ENCODE measurements at regions not wholly inside any gene's neighbourhood (a gene's known extent, or its start where the extent isn't known, plus 50 kb on each side); places are given as distances from the start of the nearest gene placed in this dataset.

DNA sequence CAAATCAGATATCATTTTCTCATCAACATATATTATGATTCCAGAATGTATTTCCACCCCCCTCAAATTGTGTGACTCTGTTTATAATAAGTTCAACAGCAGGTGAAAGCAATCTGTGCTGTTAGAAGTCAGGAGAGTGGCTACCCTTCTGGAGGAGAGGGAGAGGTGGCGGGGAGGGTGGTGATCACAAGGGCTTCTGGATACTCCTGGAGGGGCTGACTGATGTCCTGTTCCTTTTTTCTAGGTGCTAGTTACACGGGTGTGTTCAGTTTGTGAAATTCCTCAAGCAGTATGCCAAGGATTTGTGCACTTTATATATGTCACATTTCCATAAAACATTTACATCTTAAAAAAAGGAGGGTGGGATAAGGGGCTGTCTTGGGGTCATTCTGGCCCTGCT is 119.1 kb downstream of the IRF8 start:
- no peak overlapping the region for H3K9ac ChIP-seq (ENCODE audit: low read length)
- no peaks in the 10 kb centered on the region for H3K4me1 ChIP-seq (ENCODE audit: insufficient read depth, low read length)
- H4K20me1 ChIP-seq (ENCODE audit: low read length), result no peaks in the 10 kb centered on the region
- POLR2A ChIA-PET (ENCODE audit: unreplicated experiment), result no interaction called here
- H3K27me3 ChIP-seq (ENCODE audit: low read length), result peaks cover 43% of the 10 kb centered on the region
- no peaks in the 10 kb centered on the region for H3K79me2 ChIP-seq (ENCODE audit: low read length)
- no peaks in the 10 kb centered on the region for H3F3A ChIP-seq (ENCODE audit: low read length, unreplicated experiment)
- H3K4me3 ChIP-seq (ENCODE audit: low read length), result no peak overlapping the region
- DNase-seq, result no peak
- H2AFZ ChIP-seq (ENCODE audit: low read length), result no peak overlapping the region
- H3K4me2 ChIP-seq (ENCODE audit: low read length), result no peak overlapping the region
- H3K27ac ChIP-seq (ENCODE audit: low read length), result no peak overlapping the region
- CTCF ChIA-PET, result no interaction called here
- no peaks in the 10 kb centered on the region for H3K9me2 ChIP-seq (replicated peaks; ENCODE audit: low read length)
- no peaks in the 10 kb centered on the region for H3K9me3 ChIP-seq (ENCODE audit: low read length)
- TF ChIP-seq, protein P1, sequence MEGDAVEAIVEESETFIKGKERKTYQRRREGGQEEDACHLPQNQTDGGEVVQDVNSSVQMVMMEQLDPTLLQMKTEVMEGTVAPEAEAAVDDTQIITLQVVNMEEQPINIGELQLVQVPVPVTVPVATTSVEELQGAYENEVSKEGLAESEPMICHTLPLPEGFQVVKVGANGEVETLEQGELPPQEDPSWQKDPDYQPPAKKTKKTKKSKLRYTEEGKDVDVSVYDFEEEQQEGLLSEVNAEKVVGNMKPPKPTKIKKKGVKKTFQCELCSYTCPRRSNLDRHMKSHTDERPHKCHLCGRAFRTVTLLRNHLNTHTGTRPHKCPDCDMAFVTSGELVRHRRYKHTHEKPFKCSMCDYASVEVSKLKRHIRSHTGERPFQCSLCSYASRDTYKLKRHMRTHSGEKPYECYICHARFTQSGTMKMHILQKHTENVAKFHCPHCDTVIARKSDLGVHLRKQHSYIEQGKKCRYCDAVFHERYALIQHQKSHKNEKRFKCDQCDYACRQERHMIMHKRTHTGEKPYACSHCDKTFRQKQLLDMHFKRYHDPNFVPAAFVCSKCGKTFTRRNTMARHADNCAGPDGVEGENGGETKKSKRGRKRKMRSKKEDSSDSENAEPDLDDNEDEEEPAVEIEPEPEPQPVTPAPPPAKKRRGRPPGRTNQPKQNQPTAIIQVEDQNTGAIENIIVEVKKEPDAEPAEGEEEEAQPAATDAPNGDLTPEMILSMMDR (conservative IDR thresholded peaks at IDR 0.05; ENCODE audit: low read depth, low read length), result no peak
- TF ChIP-seq EZH2phosphoT487 (IDR thresholded peaks at IDR 0.05; ENCODE audit: borderline replicate concordance, low read length) (no peak), EZH2 (IDR thresholded peaks at IDR 0.05; ENCODE audit: low read length, unreplicated experiment) (no peak)
- no peak for ATAC-seq
- intact Hi-C loops (cut with micrococcal nuclease), result no loop called here
- BruUV-seq (replicated peaks), result no TSS peak
- no peaks in the 10 kb centered on the region for H3K36me3 ChIP-seq (ENCODE audit: low read depth, low read length)

DNA sequence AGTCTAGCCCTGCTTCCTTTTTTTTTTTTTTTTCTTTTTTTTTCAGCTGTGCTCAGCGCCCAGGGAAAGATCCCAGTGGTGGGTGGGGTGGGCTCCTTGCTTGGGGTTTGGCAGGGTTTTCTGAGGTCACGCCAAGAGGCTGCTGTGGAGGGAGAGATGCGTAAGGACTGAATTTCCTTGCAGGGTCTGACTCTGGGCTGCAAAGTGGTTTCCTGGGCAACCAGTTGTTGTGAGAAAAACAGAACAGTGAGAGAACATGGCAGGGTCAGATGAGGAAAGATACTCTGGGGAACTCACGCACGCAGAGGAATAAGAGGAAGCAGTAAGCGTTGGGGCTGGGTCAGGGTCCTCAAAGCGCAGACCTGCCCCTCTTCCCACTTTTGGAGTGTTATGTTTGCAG is 119.5 kb downstream of the IRF8 start:
- ChIA-PET POLR2A (ENCODE audit: unreplicated experiment) (no interaction called here), CTCF (no interaction called here)
- ATAC-seq, result no peak
- DNase-seq, result no peak
- Histone ChIP-seq H3K4me1 (ENCODE audit: insufficient read depth, low read length) (no peaks in the 10 kb centered on the region), H3K36me3 (ENCODE audit: low read depth, low read length) (no peaks in the 10 kb centered on the region), H2AFZ (ENCODE audit: low read length) (no peak overlapping the region), H3K9me3 (ENCODE audit: low read length) (no peaks in the 10 kb centered on the region), H3K4me3 (ENCODE audit: low read length) (no peak overlapping the region), H3F3A (ENCODE audit: low read length, unreplicated experiment) (no peaks in the 10 kb centered on the region), H3K27ac (ENCODE audit: low read length) (no peak overlapping the region), H3K79me2 (ENCODE audit: low read length) (no peaks in the 10 kb centered on the region), H3K9me2 (replicated peaks; ENCODE audit: low read length) (no peaks in the 10 kb centered on the region), H3K9ac (ENCODE audit: low read length) (no peak overlapping the region), H3K27me3 (ENCODE audit: low read length) (peaks cover 43% of the 10 kb centered on the region), H4K20me1 (ENCODE audit: low read length) (no peaks in the 10 kb centered on the region), H3K4me2 (ENCODE audit: low read length) (no peak overlapping the region)
- intact Hi-C loops (cut with micrococcal nuclease), result no loop called here
- BruUV-seq (replicated peaks), result no TSS peak
- TF ChIP-seq EZH2phosphoT487 (IDR thresholded peaks at IDR 0.05; ENCODE audit: borderline replicate concordance, low read length), result no peak
- no peak for TF ChIP-seq EZH2 (IDR thresholded peaks at IDR 0.05; ENCODE audit: low read length, unreplicated experiment)
- TF ChIP-seq, protein P1 (conservative IDR thresholded peaks at IDR 0.05; ENCODE audit: low read depth, low read length), result no peak

- Histone ChIP-seq H3K79me2 (ENCODE audit: low read length) (no peaks in the 10 kb centered on the region), H3K4me2 (ENCODE audit: low read length) (no peak overlapping the region), H3F3A (ENCODE audit: low read length, unreplicated experiment) (no peaks in the 10 kb centered on the region), H3K9me3 (ENCODE audit: low read length) (no peaks in the 10 kb centered on the region), H3K9ac (ENCODE audit: low read length) (no peak overlapping the region), H3K9me2 (replicated peaks; ENCODE audit: low read length) (no peaks in the 10 kb centered on the region), H3K4me3 (ENCODE audit: low read length) (no peak overlapping the region), H4K20me1 (ENCODE audit: low read length) (no peaks in the 10 kb centered on the region), H2AFZ (ENCODE audit: low read length) (no peak overlapping the region), H3K27me3 (ENCODE audit: low read length) (peaks cover 43% of the 10 kb centered on the region), H3K36me3 (ENCODE audit: low read depth, low read length) (no peaks in the 10 kb centered on the region), H3K4me1 (ENCODE audit: insufficient read depth, low read length) (no peaks in the 10 kb centered on the region), H3K27ac (ENCODE audit: low read length) (no peak overlapping the region)
- ChIA-PET CTCF (no interaction called here), POLR2A (ENCODE audit: unreplicated experiment) (no interaction called here)
- DNase-seq (no peak), ATAC-seq (no peak)
- no TSS peak for BruUV-seq (replicated peaks)
- intact Hi-C loops (cut with micrococcal nuclease), result no loop called here
- TF ChIP-seq, protein P1 (conservative IDR thresholded peaks at IDR 0.05; ENCODE audit: low read depth, low read length), result no peak
- TF ChIP-seq EZH2 (IDR thresholded peaks at IDR 0.05; ENCODE audit: low read length, unreplicated experiment), result no peak
These were observed 120.0 kb downstream of the IRF8 start for GRCh38 chr16:86018941-86019340.

All from PC-3 (cell line).